ENCODE measurements at regions not wholly inside any gene's neighbourhood (a gene's known extent, or its start where the extent isn't known, plus 50 kb on each side); places are given as distances from the start of the nearest gene placed in this dataset.
"Not testable (repeated sequence)": the region's sequence is repeated elsewhere in the genome, so short reads cannot be mapped to it uniquely, and the experiment has no call there.

DNA sequence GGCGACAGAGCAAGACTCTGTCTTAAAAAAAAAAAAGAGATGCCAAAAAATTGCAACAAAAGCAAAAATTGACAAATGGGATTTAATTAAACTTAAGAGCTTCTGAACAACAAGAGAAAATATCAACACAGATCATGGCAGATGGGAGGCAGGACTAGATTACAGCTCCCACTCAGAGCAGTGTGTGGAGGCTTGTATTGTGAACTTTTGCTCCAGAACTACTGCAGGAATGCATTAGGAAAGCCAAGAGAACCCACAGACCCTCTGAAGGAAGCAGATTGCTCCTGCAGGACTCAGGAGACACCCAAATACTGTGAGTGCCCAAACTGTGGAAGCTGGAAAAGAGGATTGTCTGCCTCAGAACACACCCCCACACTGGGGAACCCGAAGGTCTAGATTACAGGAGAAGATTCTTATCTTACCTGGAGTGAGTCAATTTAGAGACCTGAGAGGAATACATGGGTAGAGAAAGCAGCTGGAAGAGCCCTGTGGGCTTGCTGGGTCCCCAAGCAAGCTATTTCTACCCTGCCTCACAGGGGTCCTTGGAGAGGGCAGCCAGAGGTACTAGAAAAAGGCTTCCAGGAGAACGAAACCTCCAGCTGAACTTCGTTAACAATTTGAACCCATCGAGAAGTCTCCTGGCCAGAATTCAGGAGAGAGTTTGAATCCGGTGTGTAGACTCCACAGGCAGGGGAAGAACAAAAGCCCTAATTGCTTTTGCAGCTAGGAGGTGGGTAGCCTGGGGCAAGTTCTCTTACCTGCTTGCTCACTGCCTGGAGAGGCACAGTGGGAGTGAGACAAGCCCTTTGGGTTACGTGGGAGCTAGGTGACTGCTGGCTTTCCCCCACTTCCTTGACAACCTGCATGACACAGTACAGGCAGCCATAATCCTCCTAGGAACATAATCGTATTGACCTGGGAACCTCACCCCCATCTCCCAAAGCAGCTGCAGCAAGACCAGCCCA is 593.4 kb upstream of the RGMB start:
- H3K9me3 ChIP-seq, result no peaks in the 10 kb centered on the region
- no peak for DNase-seq (ENCODE audit: low spot score)
- no peaks in the 10 kb centered on the region for H3K4me1 ChIP-seq
- H3K4me3 ChIP-seq, result no peak overlapping the region
- no peak for TF ChIP-seq CTCF (IDR thresholded peaks at IDR 0.05)
- no peak overlapping the region for H3K27ac ChIP-seq
- no peaks in the 10 kb centered on the region for H3K27me3 ChIP-seq
- H3K36me3 ChIP-seq, result no peaks in the 10 kb centered on the region

GRCh38 chr5:98186128-98186527 is 587.3 kb upstream of the RGMB start:
- Histone ChIP-seq H3K27ac (no peak overlapping the region), H3K36me3 (no peaks in the 10 kb centered on the region), H3K9me3 (no peaks in the 10 kb centered on the region), H3K4me3 (no peak overlapping the region), H3K27me3 (no peaks in the 10 kb centered on the region), H3K4me1 (no peaks in the 10 kb centered on the region)
- no peak for DNase-seq (ENCODE audit: low spot score)
- no peak for TF ChIP-seq CTCF (IDR thresholded peaks at IDR 0.05)

GRCh38 chr5:98187945-98188344 is 585.5 kb upstream of the RGMB start:
- Histone ChIP-seq H3K36me3 (no peaks in the 10 kb centered on the region), H3K4me3 (no peak overlapping the region), H3K9me3 (no peaks in the 10 kb centered on the region), H3K27ac (no peak overlapping the region), H3K4me1 (no peaks in the 10 kb centered on the region), H3K27me3 (no peaks in the 10 kb centered on the region)
- TF ChIP-seq CTCF (IDR thresholded peaks at IDR 0.05), result no peak
- no peak for DNase-seq (ENCODE audit: low spot score)

DNA sequence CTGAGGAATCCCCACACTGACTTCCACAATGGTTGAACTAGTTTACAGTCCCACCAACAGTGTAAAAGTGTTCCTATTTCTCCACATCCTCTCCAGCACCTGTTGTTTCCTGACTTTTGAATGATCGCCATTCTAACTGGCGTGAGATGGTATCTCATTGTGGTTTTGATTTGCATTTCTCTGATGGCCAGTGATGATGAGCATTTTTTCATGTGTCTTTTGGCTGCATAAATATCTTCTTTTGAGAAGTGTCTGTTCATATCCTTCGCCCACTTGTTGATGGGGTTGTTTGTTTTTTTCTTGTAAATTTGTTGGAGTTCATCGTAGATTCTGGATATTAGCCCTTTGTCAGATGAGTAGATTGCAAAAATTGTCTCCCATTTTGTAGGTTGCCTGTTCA is 583.1 kb upstream of the RGMB start:
- DNase-seq (ENCODE audit: low spot score); H3K36me3 ChIP-seq; H3K9me3 ChIP-seq: not testable (repeated sequence)

GRCh38 chr5:98193921-98194760 is 579.3 kb upstream of the RGMB start:
- Histone ChIP-seq H3K4me1 (no peaks in the 10 kb centered on the region), H3K27ac (no peak overlapping the region), H3K27me3 (no peaks in the 10 kb centered on the region), H3K9me3 (no peaks in the 10 kb centered on the region), H3K36me3 (no peaks in the 10 kb centered on the region), H3K4me3 (no peak overlapping the region)
- no peak for TF ChIP-seq CTCF (IDR thresholded peaks at IDR 0.05)
- no peak for DNase-seq (ENCODE audit: low spot score)

More for the DNA sequence above, 583.1 kb upstream of the RGMB start:
- not testable (repeated sequence) for H3K4me1 ChIP-seq, H3K27me3 ChIP-seq, H3K27ac ChIP-seq, H3K4me3 ChIP-seq
